ENCODE measurements at regions not wholly inside any gene's neighbourhood (a gene's known extent, or its start where the extent isn't known, plus 50 kb on each side); places are given as distances from the start of the nearest gene placed in this dataset.

DNA sequence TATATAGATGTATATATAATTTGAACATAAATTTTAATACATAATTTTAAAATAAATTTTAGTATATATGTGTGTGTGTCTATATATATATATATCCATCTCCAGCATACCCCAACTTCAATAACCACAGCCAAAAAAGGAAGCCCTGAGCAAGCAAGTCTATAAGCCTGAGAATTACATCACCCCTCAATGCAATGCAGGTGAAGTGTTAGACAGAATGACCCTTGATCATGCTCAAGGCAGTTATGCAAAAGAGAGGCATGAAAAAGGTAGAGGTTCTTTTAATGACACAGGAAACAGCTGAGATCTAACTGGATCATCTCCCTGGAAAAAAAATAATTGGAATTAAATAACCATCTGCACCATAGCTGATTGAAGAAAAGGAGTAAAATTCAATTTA is 557.9 kb upstream of the ANO5 start:
- Histone ChIP-seq H3K27ac (no peak overlapping the region), H3K4me3 (no peak overlapping the region), H3K27me3 (no peaks in the 10 kb centered on the region), H3K4me1 (peaks cover 0 to 5% of the 10 kb centered on the region in 2 donors), H3K36me3 (no peaks in the 10 kb centered on the region), H3K9me3 (no peaks in the 10 kb centered on the region)
- DNase-seq, result no peak
- ATAC-seq, result no peak
- TF ChIP-seq, protein P1, sequence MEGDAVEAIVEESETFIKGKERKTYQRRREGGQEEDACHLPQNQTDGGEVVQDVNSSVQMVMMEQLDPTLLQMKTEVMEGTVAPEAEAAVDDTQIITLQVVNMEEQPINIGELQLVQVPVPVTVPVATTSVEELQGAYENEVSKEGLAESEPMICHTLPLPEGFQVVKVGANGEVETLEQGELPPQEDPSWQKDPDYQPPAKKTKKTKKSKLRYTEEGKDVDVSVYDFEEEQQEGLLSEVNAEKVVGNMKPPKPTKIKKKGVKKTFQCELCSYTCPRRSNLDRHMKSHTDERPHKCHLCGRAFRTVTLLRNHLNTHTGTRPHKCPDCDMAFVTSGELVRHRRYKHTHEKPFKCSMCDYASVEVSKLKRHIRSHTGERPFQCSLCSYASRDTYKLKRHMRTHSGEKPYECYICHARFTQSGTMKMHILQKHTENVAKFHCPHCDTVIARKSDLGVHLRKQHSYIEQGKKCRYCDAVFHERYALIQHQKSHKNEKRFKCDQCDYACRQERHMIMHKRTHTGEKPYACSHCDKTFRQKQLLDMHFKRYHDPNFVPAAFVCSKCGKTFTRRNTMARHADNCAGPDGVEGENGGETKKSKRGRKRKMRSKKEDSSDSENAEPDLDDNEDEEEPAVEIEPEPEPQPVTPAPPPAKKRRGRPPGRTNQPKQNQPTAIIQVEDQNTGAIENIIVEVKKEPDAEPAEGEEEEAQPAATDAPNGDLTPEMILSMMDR (IDR thresholded peaks at IDR 0.05), result no peak
- intact Hi-C loops (cut with DNase I), result no loop called here

DNA sequence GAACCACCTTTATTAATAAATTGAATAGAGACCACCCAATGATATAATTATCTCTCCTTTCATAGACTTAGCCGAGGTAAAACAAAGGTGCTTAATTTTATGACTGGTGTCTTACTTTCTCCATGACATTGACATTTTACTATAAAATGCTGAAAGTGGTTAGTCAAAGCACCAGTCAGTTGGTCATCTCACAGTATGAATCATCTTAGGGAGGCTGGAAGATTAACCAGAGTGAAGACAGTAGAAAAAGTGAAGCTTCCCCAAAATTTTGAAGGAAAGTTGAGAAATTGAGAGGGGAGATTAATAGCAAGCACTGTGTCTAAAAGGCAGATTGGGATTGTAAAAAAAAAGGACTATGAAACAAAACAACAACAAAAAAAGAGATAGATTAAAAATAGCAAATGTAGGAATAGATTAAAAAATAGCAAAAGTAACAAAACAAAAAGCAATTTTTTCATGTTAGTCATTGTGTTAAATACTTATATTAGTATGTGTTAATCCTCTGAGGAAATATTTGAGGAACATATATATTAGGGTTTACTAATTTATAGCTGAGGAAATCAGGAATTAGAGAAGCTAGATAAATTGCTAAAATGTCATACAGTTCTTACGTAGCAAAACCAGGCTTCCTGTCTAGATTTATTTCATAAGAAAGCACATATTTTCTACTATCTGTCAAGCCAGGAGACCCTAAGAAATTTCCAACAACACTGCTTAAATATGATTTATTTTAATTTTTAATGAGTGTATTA is 557.3 kb upstream of the ANO5 start:
- intact Hi-C loops (cut with DNase I), result no loop called here
- DNase-seq, result no peak

DNA sequence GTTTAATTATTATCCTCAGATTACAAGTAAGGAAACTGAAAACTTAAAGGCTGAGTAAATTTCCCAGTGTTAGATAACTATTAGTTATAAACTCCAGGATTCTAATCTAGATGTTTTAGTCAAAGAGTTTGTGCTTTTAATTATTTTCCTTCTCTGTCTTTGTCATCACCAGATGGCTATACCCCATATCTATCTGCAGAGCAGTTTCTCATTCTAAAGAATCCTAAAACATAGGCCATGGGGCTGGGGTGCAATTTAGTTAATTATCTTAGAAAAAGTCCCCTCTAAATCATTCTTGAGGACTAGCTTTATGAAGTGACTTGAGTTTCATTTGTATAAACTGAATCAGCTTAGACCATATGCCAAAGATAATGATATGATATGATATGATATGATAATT is 556.3 kb upstream of the ANO5 start:
- H3K27me3 ChIP-seq, result no peaks in the 10 kb centered on the region
- no peaks in the 10 kb centered on the region for H3K9me3 ChIP-seq
- TF ChIP-seq, protein P1 (IDR thresholded peaks at IDR 0.05), result no peak
- ATAC-seq, result no peak
- no peaks in the 10 kb centered on the region for H3K36me3 ChIP-seq
- DNase-seq, result no peak
- no peak overlapping the region for H3K4me3 ChIP-seq
- intact Hi-C loops (cut with DNase I), result no loop called here
- H3K4me1 ChIP-seq, result peaks cover 0 to 5% of the 10 kb centered on the region in 2 donors
- H3K27ac ChIP-seq, result no peak overlapping the region

More for the DNA sequence above, 557.3 kb upstream of the ANO5 start:
- Histone ChIP-seq H3K4me3 (no peak overlapping the region), H3K9me3 (no peaks in the 10 kb centered on the region), H3K27me3 (no peaks in the 10 kb centered on the region), H3K4me1 (peaks cover 0 to 5% of the 10 kb centered on the region in 2 donors), H3K36me3 (no peaks in the 10 kb centered on the region), H3K27ac (no peak overlapping the region)
- no peak for ATAC-seq
- TF ChIP-seq, protein P1 (IDR thresholded peaks at IDR 0.05), result no peak

DNA sequence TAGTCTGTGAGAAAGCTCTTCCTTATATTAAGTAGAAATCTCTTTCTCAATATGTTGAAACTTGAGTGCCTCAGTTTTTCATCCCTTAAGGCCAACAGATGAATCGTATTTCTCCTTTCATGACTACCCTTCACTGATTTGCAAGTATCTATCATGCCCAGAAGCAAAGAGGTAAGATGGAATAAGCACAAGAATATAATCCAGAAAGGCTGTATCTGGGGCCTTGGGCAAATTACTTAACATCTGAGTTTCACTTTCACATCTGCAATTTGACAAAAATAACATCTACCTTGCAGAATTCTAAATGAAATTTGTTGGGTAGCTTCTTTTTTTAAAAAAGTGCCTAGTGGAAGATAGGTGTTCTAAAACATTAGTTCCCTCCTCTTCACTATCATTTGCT is 552.4 kb upstream of the ANO5 start:
- Histone ChIP-seq H3K9me3 (no peaks in the 10 kb centered on the region), H3K27ac (no peak overlapping the region), H3K4me3 (no peak overlapping the region), H3K36me3 (no peaks in the 10 kb centered on the region), H3K4me1 (peaks cover 0 to under 1% of the 10 kb centered on the region in 2 donors), H3K27me3 (no peaks in the 10 kb centered on the region)
- intact Hi-C loops (cut with DNase I), result no loop called here
- ATAC-seq (no peak), DNase-seq (no peak)
- TF ChIP-seq, protein P1 (IDR thresholded peaks at IDR 0.05), result no peak

DNA sequence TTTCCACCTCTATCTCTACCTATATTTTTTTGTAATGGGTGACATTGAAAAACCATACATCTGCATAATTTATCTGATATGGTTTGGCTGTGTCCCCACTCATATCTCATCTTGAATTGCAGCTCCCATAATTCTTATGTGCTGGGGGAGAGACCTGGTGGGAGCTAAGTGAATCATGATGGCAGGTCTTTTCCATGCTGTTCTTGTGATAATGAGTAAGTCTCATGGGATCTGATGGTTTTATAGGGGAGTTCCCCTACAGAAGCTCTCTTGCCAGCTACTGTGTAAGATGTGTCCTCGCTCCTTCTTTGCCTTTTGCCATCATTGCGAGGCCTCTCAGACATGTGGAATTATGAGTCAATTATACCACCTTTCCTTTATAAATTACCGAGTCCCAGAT is 551.0 kb upstream of the ANO5 start:
- intact Hi-C loops (cut with DNase I), result no loop called here

More for the DNA sequence above, 551.0 kb upstream of the ANO5 start:
- no peak overlapping the region for H3K27ac ChIP-seq
- DNase-seq, result no peak
- H3K4me1 ChIP-seq, result no peaks in the 10 kb centered on the region
- no peaks in the 10 kb centered on the region for H3K36me3 ChIP-seq
- H3K27me3 ChIP-seq, result no peaks in the 10 kb centered on the region
- TF ChIP-seq, protein P1 (IDR thresholded peaks at IDR 0.05), result no peak
- no peak for ATAC-seq
- H3K9me3 ChIP-seq, result no peaks in the 10 kb centered on the region
- H3K4me3 ChIP-seq, result no peak overlapping the region
